Left ventricle myocardium inferior (tissue), 1 donor: ENCODE measurements at regions not wholly inside any gene's neighbourhood (a gene's known extent, or its start where the extent isn't known, plus 50 kb on each side); places are given as distances from the start of the nearest gene placed in this dataset.

ENCODE experiments used
- DNase-seq: peaks from one replicate; pipeline ENCODE4 v3.0.0-alpha.2; 2020
- H3K27ac ChIP-seq: fragments of 200-600 bp; replicated peaks from 2 replicates; pipeline ENCODE4 v1.8.0; 2021
- H3K27me3 ChIP-seq: fragments of 200-600 bp; 2 replicates; pipeline ENCODE4 v1.8.0; 2021; ENCODE audit warnings: low read depth
- H3K36me3 ChIP-seq: fragments of 200-600 bp; 2 replicates; pipeline ENCODE4 v1.8.0; 2021
- H3K4me1 ChIP-seq: fragments of 200-600 bp; 2 replicates; pipeline ENCODE4 v1.8.0; 2021
- H3K4me3 ChIP-seq: fragments of 200-600 bp; 2 replicates; pipeline ENCODE4 v1.8.0; 2021; ENCODE audit warnings: mild to moderate bottlenecking, moderate library complexity
- H3K9me3 ChIP-seq: fragments of 200-600 bp; replicated peaks from 2 replicates; pipeline ENCODE4 v1.8.0; 2021
- CTCF ChIP-seq: fragments of 200-600 bp; IDR thresholded peaks from 2 replicates; pipeline ENCODE4 v1.8.0; 2021; ENCODE audit warnings: antibody characterized with exemption, mild to moderate bottlenecking, borderline replicate concordance
- intact Hi-C: fragments of 100-400 bp; cut with micrococcal nuclease; formaldehyde crosslinking; loops from one replicate; pipeline ENCODE4 v1.11.0; 2022
- donor health status: DM: no; HTN: yes; CAD: no; lungs with severe emphysema.

DNA sequence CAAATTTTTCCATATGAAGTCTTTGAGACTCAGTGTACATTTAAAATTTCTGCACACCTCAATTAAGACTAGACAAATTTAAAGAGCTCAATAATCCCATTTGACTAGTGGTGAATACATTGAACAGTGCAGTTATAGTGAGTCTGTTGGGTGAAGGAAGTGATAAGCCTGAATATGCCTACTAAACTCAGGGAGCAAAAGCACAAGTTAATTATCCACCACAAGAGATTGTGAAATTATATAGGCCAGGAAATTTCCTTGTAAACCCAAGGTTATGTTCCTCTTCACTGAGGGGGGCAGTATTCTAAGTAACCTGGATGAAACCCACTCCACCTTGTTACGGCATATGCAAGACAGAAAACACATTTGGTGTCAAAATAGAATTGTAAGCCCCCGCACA is 612.9 kb upstream of the DAB2 start:
- Histone ChIP-seq H3K4me3 (no peak overlapping the region), H3K4me1 (no peaks in the 10 kb centered on the region), H3K36me3 (no peaks in the 10 kb centered on the region), H3K27me3 (no peaks in the 10 kb centered on the region), H3K27ac (no peak overlapping the region), H3K9me3 (no peaks in the 10 kb centered on the region)
- intact Hi-C loops, result no loop called here
- no peak for TF ChIP-seq CTCF
- DNase-seq, result no peak

- H3K9me3 ChIP-seq, result no peaks in the 10 kb centered on the region
- no peak for DNase-seq
- no peak overlapping the region for H3K4me3 ChIP-seq
- no peak overlapping the region for H3K27ac ChIP-seq
- no peaks in the 10 kb centered on the region for H3K27me3 ChIP-seq
- no peak for TF ChIP-seq CTCF
- H3K36me3 ChIP-seq, result no peaks in the 10 kb centered on the region
- intact Hi-C loops, result no loop called here
- H3K4me1 ChIP-seq, result no peaks in the 10 kb centered on the region
Observed at GRCh38 chr5:40034441-40034840, 609.7 kb upstream of the DAB2 start.

DNA sequence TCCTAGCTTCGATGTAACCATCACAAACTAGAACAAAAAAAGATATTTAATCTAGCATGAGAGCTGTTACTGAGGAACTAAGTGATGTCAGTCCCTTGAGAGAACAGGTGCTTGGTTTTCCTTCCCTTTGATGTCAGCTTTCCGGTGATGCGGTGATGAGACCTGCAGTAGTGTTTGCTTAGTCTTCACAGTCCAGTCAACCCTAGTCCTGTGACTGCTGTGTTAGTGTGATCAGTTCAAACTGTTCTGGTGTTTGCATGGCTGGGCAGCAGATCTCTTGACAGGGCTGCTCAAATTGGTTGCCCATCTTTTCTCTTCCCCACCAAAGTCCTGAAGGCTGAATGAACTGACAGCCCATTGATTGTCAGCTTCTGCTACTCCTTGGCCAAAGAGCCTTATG is 608.6 kb upstream of the DAB2 start:
- Histone ChIP-seq H3K4me3 (no peak overlapping the region), H3K27ac (no peak overlapping the region), H3K9me3 (no peaks in the 10 kb centered on the region), H3K4me1 (no peaks in the 10 kb centered on the region), H3K27me3 (no peaks in the 10 kb centered on the region), H3K36me3 (no peaks in the 10 kb centered on the region)
- DNase-seq, result no peak
- no peak for TF ChIP-seq CTCF
- intact Hi-C loops, result no loop called here

DNA sequence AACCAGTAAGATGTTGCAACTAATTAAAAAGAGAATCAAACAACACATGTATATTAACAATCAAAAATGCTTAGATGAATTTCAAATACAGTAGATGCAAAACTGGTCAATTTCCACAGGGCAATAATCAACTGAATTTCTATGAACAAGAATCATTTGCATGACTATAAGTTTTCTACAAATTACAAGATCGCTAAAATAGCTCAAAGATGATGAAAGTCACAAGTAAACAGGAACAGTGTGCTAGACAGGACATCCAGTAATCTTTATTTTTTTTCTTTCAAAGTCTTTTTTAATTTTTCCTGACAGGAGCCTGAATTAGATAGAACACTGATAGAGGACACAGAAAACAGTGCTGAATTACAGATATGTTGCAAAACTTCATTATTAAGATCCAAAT is 608.2 kb upstream of the DAB2 start:
- Histone ChIP-seq H3K27ac (no peak overlapping the region), H3K36me3 (no peaks in the 10 kb centered on the region), H3K4me3 (no peak overlapping the region), H3K9me3 (no peaks in the 10 kb centered on the region), H3K4me1 (no peaks in the 10 kb centered on the region), H3K27me3 (no peaks in the 10 kb centered on the region)
- DNase-seq, result no peak
- intact Hi-C loops, result no loop called here
- no peak for TF ChIP-seq CTCF

GRCh38 chr5:40030661-40031060 is 605.9 kb upstream of the DAB2 start:
- Histone ChIP-seq H3K4me3 (no peak overlapping the region), H3K9me3 (no peaks in the 10 kb centered on the region), H3K36me3 (no peaks in the 10 kb centered on the region), H3K27me3 (no peaks in the 10 kb centered on the region), H3K4me1 (no peaks in the 10 kb centered on the region), H3K27ac (no peak overlapping the region)
- no peak for DNase-seq
- TF ChIP-seq CTCF, result no peak
- intact Hi-C loops, result no loop called here
